NB4 (cell line): ENCODE measurements at regions not wholly inside any gene's neighbourhood (a gene's known extent, or its start where the extent isn't known, plus 50 kb on each side); places are given as distances from the start of the nearest gene placed in this dataset.

Experiments used
- MAX ChIP-seq: IDR thresholded peaks from 2 replicates; pipeline ENCODE4 v1.6.1; 2011; ENCODE audit warnings: low read depth, low read length
- MYC ChIP-seq: IDR thresholded peaks from 2 replicates; pipeline ENCODE4 v1.6.1; 2011; ENCODE audit warnings: low read depth, low read length
- POLR2A ChIP-seq: IDR thresholded peaks from 2 replicates; pipeline ENCODE4 v1.6.1; 2011; ENCODE audit warnings: mild to moderate bottlenecking; ENCODE audit not compliant: insufficient read length; ENCODE audit errors: extremely low read depth
- TF ChIP-seq, protein P1 (sequence below): IDR thresholded peaks from one replicate; pipeline ENCODE4 v1.5.1; 2012; ENCODE audit warnings: low read depth, low read length

DNA sequence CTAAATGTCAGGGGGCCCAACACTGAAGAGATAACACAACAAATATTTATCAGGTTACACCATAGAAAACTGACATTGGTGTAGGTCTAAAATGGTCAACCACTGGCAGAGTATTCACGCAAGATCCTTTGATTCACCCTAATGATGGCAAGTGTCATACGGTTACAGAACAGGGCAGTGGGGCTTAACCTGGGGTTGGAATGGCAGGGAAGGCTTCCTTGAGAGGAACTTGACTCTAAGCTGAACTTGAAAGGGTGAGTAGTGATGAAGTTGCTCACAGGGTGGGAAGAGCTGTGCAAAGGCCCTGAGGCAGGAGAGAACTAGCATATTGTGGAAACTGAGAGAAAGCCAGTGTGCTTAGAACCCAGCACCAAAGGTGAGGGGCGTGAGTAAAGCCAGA lies 97.1 kb upstream of the MVB12B start:
- TF ChIP-seq, protein P1, sequence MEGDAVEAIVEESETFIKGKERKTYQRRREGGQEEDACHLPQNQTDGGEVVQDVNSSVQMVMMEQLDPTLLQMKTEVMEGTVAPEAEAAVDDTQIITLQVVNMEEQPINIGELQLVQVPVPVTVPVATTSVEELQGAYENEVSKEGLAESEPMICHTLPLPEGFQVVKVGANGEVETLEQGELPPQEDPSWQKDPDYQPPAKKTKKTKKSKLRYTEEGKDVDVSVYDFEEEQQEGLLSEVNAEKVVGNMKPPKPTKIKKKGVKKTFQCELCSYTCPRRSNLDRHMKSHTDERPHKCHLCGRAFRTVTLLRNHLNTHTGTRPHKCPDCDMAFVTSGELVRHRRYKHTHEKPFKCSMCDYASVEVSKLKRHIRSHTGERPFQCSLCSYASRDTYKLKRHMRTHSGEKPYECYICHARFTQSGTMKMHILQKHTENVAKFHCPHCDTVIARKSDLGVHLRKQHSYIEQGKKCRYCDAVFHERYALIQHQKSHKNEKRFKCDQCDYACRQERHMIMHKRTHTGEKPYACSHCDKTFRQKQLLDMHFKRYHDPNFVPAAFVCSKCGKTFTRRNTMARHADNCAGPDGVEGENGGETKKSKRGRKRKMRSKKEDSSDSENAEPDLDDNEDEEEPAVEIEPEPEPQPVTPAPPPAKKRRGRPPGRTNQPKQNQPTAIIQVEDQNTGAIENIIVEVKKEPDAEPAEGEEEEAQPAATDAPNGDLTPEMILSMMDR = no peak
- TF ChIP-seq MAX (no peak), POLR2A (no peak), MYC (no peak)
